NCI-H526 treated with DMSO at 0.1 percent for 48 hours (cell line): ENCODE measurements at regions not wholly inside any gene's neighbourhood (a gene's known extent, or its start where the extent isn't known, plus 50 kb on each side); places are given as distances from the start of the nearest gene placed in this dataset.

Source experiments
- DNase-seq: peaks from one replicate; lab custom pipeline; 2025; lab: John Stamatoyannopoulos, UW

DNA sequence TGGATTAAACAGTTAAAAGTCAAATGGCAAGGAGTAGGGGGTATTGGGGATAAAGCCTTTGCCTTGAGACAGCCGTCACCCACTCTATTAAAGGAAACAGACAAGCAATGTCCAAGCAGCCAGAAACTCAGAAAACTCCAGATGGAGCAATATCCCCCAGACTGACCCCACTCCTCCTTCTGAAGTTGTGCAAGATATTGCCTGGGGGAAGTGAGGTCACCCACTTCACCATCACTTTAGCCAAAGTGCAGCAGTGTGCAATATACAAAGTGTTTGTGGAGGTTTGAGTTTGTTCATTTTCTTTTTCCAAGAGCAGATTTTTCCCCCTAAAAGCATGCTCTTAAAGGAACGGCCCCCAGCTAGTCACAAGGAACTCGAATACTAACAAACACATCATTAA lies 125.1 kb downstream of the ETS2 start:
- no peak for DNase-seq

DNA sequence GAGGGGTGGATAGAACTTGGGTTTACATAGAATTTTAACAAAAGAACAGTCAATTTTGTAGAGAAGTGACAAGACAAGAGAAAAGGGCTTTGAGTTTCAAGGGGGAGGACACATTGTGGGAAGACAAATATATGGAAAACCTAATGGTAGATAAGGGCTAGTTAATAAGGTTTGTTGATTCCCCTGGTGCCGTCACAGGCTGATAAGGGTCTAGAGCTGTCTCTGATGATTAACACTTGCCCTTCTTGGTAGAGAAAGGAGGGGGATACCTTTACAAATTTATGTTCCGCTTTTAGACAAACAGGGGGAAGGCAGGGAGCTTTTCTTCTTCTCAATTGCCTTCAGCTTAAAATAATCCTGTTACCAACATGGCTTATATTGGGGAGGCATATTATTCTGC lies 124.3 kb downstream of the ETS2 start:
- DNase-seq: no peak

DNA sequence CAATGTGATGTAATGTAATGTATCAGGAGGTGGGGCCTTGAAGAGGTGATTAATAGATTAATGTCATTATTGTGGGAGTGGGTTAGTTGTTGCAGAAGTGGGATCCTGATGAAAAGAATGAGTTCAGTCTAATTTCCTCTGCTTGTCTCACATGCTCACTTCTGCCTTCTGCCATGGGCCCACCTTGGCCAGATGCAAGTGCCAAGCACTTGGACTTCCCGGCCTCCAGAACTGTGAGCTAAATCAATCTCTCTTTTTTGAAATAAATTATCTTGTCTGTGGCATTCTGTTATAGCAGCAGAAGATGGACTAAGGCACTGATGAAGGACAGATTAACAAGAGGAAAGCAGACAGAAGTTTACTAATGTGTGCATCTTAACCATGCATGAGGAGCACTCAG lies 123.9 kb downstream of the ETS2 start:
- no peak for DNase-seq

DNA sequence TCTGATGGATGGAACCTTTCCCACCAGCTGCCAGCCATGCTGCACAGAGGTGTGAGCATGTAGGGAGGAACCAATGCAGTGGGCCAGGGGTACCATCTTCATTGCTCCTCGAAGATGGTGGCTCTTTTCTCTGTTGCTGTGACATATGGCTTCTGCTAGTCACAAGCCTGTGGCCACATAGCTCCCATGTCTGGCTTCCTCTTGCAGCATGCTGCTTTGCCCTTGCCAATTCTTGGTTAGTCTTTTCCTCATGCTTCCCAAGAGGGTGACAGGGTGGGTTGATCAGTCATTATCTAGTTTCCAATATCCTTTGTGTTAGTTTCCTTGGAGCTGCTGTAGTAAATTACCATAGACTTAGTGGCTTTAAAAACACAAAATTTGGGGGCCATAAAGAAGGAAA lies 123.4 kb downstream of the ETS2 start:
- DNase-seq: no peak

DNA sequence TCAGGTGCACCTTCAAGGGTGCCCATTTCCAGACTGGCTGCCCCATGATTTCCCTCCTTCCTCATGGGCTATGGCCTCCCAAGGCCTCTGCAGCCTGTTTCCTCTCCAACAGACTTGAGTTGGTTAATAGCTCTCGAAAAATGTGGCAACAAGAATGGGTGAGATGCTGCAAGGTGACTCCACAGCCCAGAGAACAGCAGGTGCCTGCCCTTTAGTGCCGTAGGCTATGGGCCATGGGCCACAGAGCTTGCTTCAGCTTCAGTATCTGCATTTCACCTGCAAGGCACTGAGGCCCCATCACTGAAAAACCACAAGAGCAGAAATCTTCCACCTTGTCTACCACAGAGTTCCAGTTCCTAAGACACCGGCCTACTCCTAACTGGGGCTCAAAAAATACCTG lies 122.0 kb downstream of the ETS2 start:
- no peak for DNase-seq

DNA sequence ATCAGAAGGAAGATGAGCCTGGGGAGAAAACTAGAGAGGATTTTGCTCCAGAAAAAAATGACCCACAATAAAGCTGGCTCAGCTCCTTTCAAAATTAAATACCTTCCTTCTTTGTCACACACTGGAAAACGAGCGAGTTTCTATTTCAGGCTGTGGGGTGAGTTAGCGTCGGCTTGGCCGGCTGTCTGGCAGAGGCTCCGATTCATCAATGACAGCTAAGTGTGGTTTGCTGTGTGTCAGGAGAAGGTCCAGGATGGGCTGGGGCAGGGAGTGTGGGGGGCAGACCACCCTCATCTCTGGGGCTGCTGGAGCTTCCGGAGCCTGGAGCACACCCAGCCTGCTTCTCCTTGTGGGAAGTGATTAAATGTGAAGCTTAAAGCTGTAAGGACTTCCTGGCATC lies 120.2 kb downstream of the ETS2 start:
- no peak for DNase-seq

DNA sequence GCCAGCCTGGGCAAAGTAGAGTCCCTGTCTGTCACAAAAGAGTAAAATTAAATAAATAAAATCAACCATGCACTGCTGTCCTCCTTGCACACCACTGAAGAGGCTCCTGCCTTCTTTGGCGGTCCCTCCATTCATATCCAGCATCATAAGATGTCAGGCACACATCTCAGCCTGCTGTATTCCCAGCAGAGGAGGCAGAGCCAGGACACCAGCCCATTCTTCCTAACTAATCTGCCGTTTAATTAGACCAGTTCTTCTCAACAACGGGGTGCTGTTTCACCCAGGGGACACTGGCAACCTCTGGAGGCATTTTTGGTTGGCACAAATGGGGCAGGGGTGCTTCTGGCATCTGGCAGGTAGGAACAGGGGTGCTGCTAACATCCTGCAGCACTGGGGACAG lies 119.7 kb downstream of the ETS2 start:
- no peak for DNase-seq

DNA sequence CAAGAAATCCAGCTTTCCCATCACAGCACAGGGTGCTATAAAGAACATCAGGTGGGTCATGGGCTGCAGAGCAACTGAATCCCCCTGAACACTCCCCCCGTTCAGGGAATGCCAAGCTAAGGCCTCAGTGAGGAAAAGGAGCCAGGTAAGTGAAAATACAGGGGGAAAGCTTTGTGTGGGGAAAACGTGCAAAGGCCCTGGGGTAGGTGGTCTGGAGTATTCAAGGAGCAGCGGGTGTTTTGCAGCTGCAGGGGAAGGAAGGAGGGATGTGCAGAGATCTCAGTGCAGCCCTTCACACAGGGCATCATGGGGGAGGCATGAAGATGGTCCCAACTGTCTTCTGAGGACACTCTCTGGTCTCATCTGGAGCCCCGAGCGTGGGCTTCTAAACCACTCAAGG lies 119.2 kb downstream of the ETS2 start:
- no peak for DNase-seq

DNA sequence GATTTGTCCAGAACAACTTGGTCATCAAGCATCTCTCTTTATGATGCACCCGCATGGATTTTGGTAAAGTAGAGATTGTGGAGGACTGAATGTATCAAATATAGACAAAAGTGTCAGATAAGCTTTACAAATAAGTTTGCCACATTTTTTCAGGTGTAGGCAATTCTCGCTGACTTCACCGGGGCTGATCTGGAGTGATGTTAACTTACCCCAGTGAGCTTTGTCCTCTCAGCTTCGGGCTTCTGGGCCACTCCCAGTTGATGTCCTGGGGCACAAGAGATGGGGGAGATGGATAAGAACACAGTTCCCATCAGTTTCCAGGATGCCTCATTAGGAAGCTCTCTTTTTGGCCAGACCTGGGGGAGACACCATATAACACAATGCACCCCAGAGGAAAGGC lies 117.7 kb downstream of the ETS2 start:
- no peak for DNase-seq

DNA sequence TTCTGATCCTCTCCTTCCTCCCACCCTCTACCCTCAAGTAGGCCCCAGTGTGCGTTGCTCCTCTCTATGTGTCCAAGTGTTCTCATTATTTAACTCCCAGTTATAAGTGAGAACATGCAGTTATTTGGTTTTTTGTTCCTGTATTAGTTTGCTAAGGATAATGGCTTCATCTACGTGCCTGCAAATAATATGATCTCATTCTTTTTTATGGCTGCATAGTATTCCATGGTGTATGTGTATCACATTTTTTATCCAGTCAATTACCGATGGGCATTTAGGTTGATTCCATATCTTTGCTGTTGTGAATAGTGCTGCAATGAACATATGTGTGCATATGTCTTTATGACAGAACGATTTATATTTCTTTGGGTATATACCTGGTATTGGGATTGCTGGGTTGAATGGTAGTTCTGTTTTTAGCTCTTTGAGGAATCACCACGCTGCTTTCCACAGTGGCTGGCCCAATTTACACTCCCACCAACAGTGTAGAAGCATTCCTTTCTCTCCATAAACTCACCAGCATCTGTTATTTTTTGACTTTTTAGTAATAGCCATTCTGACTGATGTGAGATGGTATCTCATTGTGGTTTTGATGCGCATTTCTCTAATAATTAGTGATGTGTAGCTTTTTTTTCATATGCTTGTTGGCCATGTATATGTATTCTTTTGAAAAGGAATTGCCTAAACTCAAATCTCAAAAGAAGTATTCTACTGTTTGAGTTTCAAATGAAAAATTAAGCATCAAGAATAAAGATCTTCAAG lies 116.9 kb downstream of the ETS2 start:
- no peak for DNase-seq

DNA sequence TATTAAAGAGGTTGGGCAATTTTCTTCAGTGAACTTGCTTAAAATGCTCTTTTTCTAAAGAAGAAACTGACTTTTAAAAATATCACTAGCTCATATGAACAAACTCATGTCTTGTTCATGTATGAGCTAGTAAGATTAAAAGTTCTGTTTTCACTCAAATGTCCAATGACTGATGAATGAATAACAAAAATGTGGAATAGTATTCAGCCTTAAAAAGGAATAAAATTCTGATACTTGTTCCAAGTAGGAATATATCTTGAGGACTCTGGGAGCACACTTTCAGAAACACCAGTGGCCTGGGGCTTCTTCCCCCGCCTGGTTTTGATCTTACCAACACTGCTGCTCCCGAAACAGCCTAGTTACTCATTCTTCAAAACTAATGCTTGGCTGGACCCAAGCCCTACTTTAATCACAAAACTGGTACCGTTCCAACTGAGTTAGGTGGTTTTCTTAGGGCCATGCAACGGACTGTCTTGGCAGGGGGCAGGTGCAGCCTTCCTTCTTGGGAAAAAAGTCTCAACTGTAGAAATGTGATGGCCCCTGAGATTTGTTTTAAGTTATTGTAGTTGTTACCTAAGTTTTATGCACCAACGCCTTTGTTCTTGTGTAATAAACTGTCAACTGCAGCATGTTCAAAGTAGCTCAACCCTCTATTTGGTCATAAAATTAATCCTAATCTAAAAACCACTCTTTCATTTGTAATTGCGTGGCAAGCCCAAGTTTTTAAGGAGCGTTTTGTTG lies 116.0 kb downstream of the ETS2 start:
- DNase-seq: no peak

DNA sequence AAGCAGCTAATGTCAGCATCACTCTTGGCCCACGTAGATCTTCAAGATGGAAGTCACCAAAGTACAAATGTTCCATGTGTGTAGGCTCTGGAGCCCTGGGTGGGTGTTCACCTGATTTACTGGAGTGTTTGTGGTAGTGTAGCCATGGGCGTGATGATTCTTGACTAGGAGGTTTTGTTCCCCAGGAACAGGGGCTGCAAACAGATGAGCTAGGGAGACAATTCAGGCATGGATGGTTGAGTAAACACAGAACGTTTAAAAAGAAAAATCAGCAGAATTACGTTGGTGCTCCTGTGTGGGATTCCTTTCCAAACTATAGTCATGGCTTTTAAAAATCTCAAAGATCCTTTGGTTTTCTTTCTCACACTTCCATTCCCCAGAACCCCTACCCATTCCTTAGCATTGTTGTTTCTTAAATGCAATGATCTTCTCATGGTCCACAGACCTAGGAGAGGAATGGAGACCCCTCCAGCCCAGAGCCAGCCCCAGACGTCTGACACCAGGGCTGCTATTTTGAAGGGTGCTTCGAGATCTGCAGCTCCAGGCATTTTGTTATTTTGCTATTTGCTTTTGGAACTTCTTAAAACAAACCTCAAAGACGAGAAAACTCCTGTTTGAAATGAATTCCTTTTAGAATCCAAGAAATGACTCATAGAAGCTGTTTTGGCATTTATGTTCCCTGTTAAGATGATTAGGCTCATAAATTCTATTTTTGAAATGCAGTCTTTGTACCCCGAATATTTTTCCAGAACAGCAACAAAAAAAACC lies 115.1 kb downstream of the ETS2 start:
- DNase-seq: no peak

DNA sequence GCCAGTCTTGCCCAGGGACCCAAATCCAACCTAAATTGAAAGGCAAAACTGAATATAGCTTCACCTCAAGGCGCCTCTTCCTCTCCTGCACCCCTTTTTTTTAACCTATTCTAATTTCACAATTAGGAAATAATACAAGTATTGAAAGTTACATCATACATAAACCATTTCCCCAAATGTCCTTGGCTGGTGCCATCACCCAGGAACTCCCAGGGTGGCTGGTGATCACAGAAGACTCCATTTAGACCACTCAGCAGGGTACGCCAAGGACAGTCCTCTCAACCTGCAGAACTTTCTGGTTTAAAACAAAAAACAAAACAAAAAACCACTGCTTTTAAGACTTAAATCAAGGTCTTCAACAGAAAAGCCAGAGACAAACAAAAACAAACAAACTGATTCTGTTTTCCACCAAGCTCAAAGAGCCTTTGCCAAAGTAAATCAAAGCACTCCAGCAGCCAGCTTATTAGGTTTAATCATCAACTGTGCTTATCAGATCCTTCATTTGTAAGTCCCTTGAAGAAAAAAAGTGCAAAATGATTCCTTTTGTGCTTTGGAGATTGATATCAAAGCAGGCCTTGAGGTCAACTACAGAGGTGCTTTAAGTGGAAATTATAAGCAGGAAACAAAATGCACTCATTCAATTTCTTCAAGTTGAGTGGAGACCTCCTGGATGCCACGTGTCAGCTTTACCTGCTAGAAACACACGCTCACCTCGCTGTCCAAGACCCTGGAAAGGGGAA lies 113.0 kb downstream of the ETS2 start:
- DNase-seq: no peak

DNA sequence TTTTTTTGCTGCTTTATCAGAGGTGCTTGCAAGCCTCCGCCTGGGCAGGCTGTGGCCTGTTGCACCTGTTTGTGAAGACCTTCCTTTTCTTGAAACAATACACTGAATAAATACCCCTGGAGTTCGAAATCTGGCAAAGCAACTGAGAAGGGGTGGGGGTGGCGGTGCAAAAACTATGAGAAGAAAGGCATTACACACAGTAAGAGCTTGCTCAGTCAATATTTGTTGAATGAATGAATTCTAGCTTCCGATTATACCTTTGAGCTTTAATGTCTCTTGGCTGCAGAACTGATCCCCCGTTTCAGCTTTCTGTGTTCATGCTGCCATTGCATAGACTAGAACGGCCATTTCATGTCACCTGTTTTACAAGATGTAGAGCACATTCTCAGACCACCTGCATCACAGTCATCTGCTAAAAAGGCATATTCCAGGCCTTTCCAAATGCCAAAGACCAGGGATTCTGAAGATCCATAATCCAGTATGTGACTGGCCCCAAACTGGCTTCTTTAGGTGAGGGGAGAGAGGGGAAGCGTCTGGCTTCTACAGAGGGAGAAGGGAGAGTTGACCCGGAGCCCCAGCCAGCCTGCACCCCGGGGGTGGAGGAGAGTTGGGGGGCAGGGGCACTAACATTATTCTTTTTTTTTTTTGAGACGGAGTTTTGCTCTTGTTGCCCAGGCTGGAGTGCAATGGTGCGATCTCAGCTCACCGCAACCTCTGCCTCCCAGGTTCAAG lies 111.5 kb downstream of the ETS2 start:
- no peak for DNase-seq

DNA sequence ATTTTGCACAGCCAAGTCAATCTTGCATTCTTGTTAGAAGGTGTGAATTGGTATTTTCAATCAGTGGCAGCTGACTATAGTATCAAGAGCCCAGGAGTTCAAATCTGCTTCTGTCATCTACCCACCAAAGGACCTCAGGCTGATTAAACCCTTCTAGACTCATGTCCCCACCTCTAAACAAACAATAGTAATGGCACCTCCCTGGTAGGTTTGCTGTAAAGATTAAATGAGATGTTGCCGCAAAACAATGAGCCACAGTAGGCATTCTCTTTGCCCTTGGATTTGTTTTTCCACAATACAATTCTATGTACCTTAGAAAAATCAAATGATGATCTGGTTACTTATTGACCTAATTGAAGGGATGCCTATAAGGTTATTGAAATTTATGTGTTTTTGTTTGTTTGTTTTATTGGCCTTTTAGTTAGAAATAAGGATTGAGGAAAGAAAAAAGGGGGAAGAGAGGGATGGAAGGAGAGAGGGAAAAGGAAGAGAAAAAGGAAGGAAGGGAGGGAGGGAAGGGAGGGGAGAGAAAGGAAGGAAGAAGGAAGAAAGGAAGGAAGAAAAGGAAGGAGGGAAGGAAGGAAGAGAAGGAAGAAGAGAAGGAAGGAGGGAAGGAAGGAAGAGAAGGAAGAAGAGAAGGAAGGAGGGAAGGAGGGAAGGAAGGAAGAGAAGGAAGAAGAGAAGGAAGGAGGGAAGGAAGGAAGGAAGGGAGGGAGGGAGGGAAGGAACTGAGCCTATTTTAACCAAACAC lies 110.7 kb downstream of the ETS2 start:
- no peak for DNase-seq

DNA sequence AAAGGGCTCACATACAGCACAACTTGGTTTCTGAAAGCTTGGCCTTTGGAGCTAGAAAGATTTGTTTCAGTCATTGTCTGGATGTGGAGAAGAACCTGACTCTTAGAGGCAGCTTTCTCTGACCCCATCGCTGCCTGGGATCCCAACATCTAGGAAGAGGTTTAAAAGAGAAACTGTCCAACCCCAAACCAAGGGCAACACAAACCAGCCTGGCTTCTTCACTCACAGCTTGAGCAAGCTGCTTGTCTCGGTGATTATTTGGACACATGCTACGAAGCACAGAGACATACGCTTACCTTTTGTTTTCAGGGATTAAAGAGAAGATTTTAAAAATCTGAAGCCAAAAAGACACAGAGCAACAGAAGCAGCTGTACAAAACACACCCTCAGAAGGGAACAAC lies 109.8 kb downstream of the ETS2 start:
- DNase-seq: no peak

DNA sequence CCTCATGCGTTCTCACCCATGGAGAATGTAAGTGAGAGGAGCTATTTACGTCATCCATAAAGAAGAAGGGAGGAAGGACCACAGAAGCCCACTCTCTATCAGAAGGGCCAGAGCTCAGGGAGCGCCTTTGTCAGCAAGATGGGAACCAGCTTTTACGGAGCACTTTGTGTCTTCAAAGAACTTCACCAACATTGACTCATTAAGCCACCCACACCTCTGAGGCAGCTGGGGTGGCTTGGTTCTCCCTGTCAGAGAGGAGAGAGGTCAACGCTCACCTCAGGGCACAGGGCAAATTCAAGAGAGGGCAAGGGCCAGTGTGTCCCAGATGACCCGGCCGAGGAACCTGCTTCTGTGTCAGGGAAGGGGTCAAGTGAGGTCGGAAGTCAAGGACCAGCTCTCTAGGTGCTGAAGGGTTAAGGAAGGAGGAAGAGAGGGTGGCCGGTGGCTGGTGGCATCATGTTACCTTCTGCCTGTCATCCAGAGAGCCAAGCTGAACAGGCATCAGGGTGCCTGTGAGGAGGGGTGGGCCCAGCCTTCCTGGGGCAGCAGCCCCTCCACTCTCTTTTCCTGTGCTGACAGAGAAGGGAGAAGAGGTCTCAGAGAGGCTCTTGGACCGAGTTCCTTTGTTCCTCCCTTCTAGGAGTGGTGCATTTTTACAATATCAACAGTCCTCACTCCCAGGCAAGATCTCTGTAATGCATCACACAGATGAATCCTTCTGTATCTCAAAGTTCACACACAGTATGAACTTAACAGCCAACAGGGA lies 109.0 kb downstream of the ETS2 start:
- DNase-seq: no peak

DNA sequence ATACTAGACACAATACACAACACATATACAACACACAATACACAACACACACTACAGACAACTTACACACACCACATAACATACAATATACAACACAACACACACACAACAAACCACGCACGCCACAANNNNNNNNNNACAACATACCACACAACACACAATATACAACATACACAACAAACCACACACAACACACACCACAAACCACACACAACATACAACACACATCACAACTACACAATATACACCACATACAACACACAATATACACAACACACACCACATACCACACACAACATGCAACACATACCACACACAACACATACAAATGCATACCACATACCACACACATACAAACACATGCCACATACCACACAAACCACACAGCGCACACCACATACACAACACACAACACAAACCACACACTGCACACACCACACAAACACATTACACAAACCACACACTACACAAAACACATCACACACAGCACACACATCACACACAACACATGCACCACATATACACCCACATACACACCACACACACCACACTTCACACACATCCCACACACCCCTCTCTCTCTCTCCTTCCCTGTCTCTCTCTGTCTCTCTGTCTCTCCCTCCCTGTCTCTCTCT lies 108.3 kb downstream of the ETS2 start:
- no peak for DNase-seq

DNA sequence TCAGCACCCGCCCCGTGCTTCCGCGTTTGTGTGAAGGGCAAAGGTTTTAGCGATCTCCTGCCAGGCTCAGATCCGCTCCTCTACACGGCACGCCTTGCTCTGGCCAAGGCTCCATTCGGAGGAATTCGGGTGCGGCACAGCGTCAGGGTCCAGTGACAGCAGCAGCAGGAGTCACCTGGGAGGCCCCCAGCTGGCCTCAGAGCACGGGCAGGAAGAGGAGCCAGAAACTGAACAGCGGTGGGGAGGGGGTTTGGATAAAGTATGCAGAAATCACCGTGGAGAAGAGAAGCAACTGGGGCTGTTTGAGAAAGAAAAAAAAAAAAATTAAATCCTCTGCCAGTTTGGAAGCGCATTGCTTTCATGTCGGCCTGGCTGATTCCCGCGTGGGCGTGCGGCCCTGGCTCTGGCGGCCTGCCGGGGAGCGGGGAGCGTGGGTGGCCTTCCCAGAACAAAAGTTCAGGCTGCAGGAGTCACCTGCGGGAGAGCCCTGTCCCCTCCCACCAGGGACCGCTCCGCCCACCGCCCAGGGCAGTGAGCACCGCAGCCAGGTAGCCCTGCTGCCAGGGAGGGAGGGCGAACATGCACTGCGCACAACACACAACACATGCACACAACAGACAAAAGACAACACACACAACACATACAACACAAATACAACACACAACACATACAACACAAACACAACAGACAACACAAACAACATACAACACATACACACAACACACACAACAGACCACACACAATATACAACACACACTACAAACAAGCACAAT lies 107.6 kb downstream of the ETS2 start:
- DNase-seq: peak; percentile 21
